GM23338 (cell line): ENCODE measurements at regions not wholly inside any gene's neighbourhood (a gene's known extent, or its start where the extent isn't known, plus 50 kb on each side); places are given as distances from the start of the nearest gene placed in this dataset.

ENCODE experiments used
- ATAC-seq: fragments of 200-7000 bp; cut with Tn5 transposase; 3 replicates; pipeline ENCODE4 v1.9.1; 2020
- DNase-seq: peaks from one replicate; pipeline ENCODE4 v3.0.0-alpha.2; 2015; ENCODE audit warnings: low spot score
- H2AFZ ChIP-seq: fragments of 200-600 bp; sonication (generic); 2 replicates; pipeline ENCODE4 v1.8.0; 2016; ENCODE audit warnings: antibody characterized with exemption, mild to moderate bottlenecking, moderate library complexity
- H3F3A ChIP-seq: fragments of 200-600 bp; sonication (generic); replicated peaks from 2 replicates; pipeline ENCODE4 v1.8.0; 2017; ENCODE audit warnings: antibody characterized with exemption, mixed run types, low read depth
- H3K27ac ChIP-seq: fragments of 200-600 bp; sonication (generic); 2 replicates; pipeline ENCODE4 v1.6.1; 2016; ENCODE audit warnings: low read depth
- H3K27me3 ChIP-seq: fragments of 200-600 bp; sonication (generic); 2 replicates; pipeline ENCODE4 v1.8.0; 2016; ENCODE audit warnings: mild to moderate bottlenecking, mixed run types, moderate library complexity; ENCODE audit not compliant: insufficient read depth
- H3K36me3 ChIP-seq: fragments of 200-600 bp; sonication (generic); 2 replicates; pipeline ENCODE4 v1.8.0; 2016; ENCODE audit warnings: mild to moderate bottlenecking; ENCODE audit not compliant: insufficient read depth
- H3K4me1 ChIP-seq: fragments of 200-600 bp; sonication (generic); 2 replicates; pipeline ENCODE4 v1.8.0; 2016; ENCODE audit warnings: mild to moderate bottlenecking, moderate library complexity; ENCODE audit not compliant: insufficient read depth
- H3K4me2 ChIP-seq: fragments of 200-600 bp; sonication (generic); 2 replicates; pipeline ENCODE4 v1.7.1; 2017; ENCODE audit warnings: mixed run types
- H3K4me3 ChIP-seq: fragments of 200-600 bp; sonication (generic); 2 replicates; pipeline ENCODE4 v1.6.1; 2016; ENCODE audit warnings: mixed run types
- H3K79me2 ChIP-seq: fragments of 200-600 bp; sonication (generic); replicated peaks from 2 replicates; pipeline ENCODE4 v1.8.0; 2017; ENCODE audit warnings: mild to moderate bottlenecking; ENCODE audit not compliant: insufficient read depth
- H3K9me2 ChIP-seq: fragments of 200-600 bp; sonication (generic); 2 replicates; pipeline ENCODE4 v1.8.0; 2017; ENCODE audit not compliant: insufficient read depth
- H4K20me1 ChIP-seq: fragments of 200-600 bp; sonication (generic); replicated peaks from 2 replicates; pipeline ENCODE4 v1.8.0; 2017; ENCODE audit warnings: mild to moderate bottlenecking; ENCODE audit not compliant: insufficient read depth
- H3K27ac Mint-ChIP-seq: 2 replicates; pipeline ENCODE4 v1.8.0; 2020; ENCODE audit warnings: inconsistent platforms, mild to moderate bottlenecking, moderate library complexity, mixed read lengths
- H3K27me3 Mint-ChIP-seq: 3 replicates; pipeline ENCODE4 v1.8.0; 2022; ENCODE audit warnings: low read depth, mild to moderate bottlenecking, moderate library complexity, mixed read lengths, inconsistent platforms; ENCODE audit not compliant: insufficient read depth, poor library complexity
- H3K36me3 Mint-ChIP-seq: 3 replicates; pipeline ENCODE4 v1.8.0; 2021; ENCODE audit warnings: low read depth, mild to moderate bottlenecking, inconsistent platforms, moderate library complexity, mixed read lengths
- H3K4me1 Mint-ChIP-seq: 3 replicates; pipeline ENCODE4 v1.8.0; 2020; ENCODE audit warnings: mild to moderate bottlenecking, inconsistent platforms, mixed read lengths
- H3K4me3 Mint-ChIP-seq: 3 replicates; pipeline ENCODE4 v1.8.0; 2021; ENCODE audit warnings: moderate library complexity, mild to moderate bottlenecking, inconsistent platforms, mixed read lengths
- H3K9me3 Mint-ChIP-seq: 3 replicates; pipeline ENCODE4 v1.8.0; 2020; ENCODE audit warnings: moderate library complexity, mild to moderate bottlenecking, inconsistent platforms, mixed read lengths
- CREB1 ChIP-seq: fragments of 250-450 bp; sonication (Bioruptor Pico); IDR thresholded peaks from 2 replicates; pipeline ENCODE4 v1.5.0; 2020; ENCODE audit warnings: low read depth, mild to moderate bottlenecking, moderate library complexity
- EZH2phosphoT487 ChIP-seq: fragments of 200-600 bp; sonication (generic); IDR thresholded peaks from one replicate; pipeline ENCODE4 v1.8.1; 2018; ENCODE audit warnings: antibody characterized with exemption; ENCODE audit not compliant: unreplicated experiment
- JUNB ChIP-seq: IDR thresholded peaks from one replicate; pipeline ENCODE4 v1.6.1; 2016; ENCODE audit warnings: antibody characterized with exemption; ENCODE audit not compliant: unreplicated experiment
- NANOG ChIP-seq: IDR thresholded peaks from 2 replicates; pipeline ENCODE4 v1.6.1; 2016; ENCODE audit warnings: antibody characterized with exemption, borderline replicate concordance
- POLR2AphosphoS5 ChIP-seq: IDR thresholded peaks from 2 replicates; pipeline ENCODE4 v1.6.1; 2016; ENCODE audit warnings: antibody characterized with exemption, low read depth
- STAT1 ChIP-seq: IDR thresholded peaks from one replicate; pipeline ENCODE4 v1.6.1; 2016; ENCODE audit warnings: antibody characterized with exemption; ENCODE audit not compliant: unreplicated experiment
- ZNF114 ChIP-seq: fragments of 250-450 bp; sonication (Bioruptor Pico); IDR thresholded peaks from 2 replicates; pipeline ENCODE4 v1.5.0; 2020; ENCODE audit warnings: mild to moderate bottlenecking, moderate library complexity
- ZNF331 ChIP-seq: fragments of 250-450 bp; sonication (Bioruptor Pico); IDR thresholded peaks from 2 replicates; pipeline ENCODE4 v1.5.0; 2020; ENCODE audit warnings: low read depth, mild to moderate bottlenecking, moderate library complexity
- TF ChIP-seq, protein P1 (sequence below): IDR thresholded peaks from 2 replicates; pipeline ENCODE4 v1.6.1; 2016; ENCODE audit warnings: antibody characterized with exemption
- TF ChIP-seq, protein P2 (sequence below): fragments of 250-450 bp; sonication (Bioruptor Pico); IDR thresholded peaks from 2 replicates; pipeline ENCODE4 v1.5.0; 2020; ENCODE audit warnings: mild to moderate bottlenecking, moderate library complexity

DNA sequence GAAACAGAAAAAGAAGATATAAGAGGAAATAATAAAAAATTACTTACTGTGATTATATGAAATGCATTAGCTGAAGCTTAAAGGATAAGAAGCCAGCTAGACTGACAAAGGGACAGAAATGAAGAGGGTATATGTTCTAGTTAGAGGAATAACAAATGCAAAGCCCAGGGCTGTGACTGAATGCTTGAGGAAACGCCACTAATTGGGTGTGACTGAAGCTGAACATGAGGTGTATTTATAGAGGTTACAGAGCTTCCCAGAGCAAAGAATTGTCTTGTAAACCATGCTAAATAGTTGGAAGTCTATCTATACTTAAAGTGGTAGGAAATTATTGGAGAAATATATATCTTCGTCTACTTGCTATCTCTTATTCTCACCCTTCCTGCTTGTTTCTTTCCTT, 77.7 kb upstream of the PLPPR5 start:
- no peaks in the 10 kb centered on the region for H3F3A ChIP-seq
- no peak overlapping the region for H3K27ac ChIP-seq
- Mint-ChIP-seq H3K4me1 (no peaks in the 10 kb centered on the region), H3K36me3 (no peaks in the 10 kb centered on the region), H3K9me3 (peaks cover 9% of the 10 kb centered on the region; the same call in 2 of the 3 replicates), H3K4me3 (no peak overlapping the region), H3K27ac (no peak overlapping the region), H3K27me3 (no peaks in the 10 kb centered on the region)
- TF ChIP-seq NANOG: no peak
- TF ChIP-seq ZNF114: no peak
- no peak for TF ChIP-seq EZH2phosphoT487
- no peak for TF ChIP-seq CREB1
- TF ChIP-seq ZNF331: no peak
- TF ChIP-seq JUNB: no peak
- TF ChIP-seq STAT1: no peak
- TF ChIP-seq, protein P1, sequence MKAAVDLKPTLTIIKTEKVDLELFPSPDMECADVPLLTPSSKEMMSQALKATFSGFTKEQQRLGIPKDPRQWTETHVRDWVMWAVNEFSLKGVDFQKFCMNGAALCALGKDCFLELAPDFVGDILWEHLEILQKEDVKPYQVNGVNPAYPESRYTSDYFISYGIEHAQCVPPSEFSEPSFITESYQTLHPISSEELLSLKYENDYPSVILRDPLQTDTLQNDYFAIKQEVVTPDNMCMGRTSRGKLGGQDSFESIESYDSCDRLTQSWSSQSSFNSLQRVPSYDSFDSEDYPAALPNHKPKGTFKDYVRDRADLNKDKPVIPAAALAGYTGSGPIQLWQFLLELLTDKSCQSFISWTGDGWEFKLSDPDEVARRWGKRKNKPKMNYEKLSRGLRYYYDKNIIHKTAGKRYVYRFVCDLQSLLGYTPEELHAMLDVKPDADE: no peak
- no peak for TF ChIP-seq POLR2AphosphoS5
- TF ChIP-seq, protein P2, sequence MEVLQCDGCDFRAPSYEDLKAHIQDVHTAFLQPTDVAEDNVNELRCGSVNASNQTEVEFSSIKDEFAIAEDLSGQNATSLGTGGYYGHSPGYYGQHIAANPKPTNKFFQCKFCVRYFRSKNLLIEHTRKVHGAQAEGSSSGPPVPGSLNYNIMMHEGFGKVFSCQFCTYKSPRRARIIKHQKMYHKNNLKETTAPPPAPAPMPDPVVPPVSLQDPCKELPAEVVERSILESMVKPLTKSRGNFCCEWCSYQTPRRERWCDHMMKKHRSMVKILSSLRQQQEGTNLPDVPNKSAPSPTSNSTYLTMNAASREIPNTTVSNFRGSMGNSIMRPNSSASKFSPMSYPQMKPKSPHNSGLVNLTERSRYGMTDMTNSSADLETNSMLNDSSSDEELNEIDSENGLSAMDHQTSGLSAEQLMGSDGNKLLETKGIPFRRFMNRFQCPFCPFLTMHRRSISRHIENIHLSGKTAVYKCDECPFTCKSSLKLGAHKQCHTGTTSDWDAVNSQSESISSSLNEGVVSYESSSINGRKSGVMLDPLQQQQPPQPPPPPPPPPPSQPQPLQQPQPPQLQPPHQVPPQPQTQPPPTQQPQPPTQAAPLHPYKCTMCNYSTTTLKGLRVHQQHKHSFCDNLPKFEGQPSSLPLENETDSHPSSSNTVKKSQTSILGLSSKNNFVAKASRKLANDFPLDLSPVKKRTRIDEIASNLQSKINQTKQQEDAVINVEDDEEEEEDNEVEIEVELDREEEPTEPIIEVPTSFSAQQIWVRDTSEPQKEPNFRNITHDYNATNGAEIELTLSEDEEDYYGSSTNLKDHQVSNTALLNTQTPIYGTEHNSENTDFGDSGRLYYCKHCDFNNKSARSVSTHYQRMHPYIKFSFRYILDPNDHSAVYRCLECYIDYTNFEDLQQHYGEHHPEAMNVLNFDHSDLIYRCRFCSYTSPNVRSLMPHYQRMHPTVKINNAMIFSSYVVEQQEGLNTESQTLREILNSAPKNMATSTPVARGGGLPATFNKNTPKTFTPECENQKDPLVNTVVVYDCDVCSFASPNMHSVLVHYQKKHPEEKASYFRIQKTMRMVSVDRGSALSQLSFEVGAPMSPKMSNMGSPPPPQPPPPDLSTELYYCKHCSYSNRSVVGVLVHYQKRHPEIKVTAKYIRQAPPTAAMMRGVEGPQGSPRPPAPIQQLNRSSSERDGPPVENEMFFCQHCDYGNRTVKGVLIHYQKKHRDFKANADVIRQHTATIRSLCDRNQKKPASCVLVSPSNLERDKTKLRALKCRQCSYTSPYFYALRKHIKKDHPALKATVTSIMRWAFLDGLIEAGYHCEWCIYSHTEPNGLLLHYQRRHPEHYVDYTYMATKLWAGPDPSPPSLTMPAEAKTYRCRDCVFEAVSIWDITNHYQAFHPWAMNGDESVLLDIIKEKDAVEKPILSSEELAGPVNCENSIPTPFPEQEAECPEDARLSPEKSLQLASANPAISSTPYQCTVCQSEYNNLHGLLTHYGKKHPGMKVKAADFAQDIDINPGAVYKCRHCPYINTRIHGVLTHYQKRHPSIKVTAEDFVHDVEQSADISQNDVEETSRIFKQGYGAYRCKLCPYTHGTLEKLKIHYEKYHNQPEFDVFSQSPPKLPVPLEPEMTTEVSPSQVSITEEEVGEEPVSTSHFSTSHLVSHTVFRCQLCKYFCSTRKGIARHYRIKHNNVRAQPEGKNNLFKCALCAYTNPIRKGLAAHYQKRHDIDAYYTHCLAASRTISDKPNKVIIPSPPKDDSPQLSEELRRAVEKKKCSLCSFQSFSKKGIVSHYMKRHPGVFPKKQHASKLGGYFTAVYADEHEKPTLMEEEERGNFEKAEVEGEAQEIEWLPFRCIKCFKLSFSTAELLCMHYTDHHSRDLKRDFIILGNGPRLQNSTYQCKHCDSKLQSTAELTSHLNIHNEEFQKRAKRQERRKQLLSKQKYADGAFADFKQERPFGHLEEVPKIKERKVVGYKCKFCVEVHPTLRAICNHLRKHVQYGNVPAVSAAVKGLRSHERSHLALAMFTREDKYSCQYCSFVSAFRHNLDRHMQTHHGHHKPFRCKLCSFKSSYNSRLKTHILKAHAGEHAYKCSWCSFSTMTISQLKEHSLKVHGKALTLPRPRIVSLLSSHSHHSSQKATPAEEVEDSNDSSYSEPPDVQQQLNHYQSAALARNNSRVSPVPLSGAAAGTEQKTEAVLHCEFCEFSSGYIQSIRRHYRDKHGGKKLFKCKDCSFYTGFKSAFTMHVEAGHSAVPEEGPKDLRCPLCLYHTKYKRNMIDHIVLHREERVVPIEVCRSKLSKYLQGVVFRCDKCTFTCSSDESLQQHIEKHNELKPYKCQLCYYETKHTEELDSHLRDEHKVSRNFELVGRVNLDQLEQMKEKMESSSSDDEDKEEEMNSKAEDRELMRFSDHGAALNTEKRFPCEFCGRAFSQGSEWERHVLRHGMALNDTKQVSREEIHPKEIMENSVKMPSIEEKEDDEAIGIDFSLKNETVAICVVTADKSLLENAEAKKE: no peak
- no peaks in the 10 kb centered on the region; the same call in 1 of the 2 replicates for H3K36me3 ChIP-seq
- no peak overlapping the region for H3K4me2 ChIP-seq
- no peak for ATAC-seq
- H3K4me1 ChIP-seq: no peaks in the 10 kb centered on the region
- H3K9me2 ChIP-seq: peaks cover 1% of the 10 kb centered on the region; the same call in 1 of the 2 replicates
- no peak for DNase-seq
- no peaks in the 10 kb centered on the region for H3K27me3 ChIP-seq
- H4K20me1 ChIP-seq: no peaks in the 10 kb centered on the region
- H2AFZ ChIP-seq: no peak overlapping the region
- H3K4me3 ChIP-seq: no peak overlapping the region
- H3K79me2 ChIP-seq: no peaks in the 10 kb centered on the region
